ENCODE measurements at regions not wholly inside any gene's neighbourhood (a gene's known extent, or its start where the extent isn't known, plus 50 kb on each side); places are given as distances from the start of the nearest gene placed in this dataset.

DNA sequence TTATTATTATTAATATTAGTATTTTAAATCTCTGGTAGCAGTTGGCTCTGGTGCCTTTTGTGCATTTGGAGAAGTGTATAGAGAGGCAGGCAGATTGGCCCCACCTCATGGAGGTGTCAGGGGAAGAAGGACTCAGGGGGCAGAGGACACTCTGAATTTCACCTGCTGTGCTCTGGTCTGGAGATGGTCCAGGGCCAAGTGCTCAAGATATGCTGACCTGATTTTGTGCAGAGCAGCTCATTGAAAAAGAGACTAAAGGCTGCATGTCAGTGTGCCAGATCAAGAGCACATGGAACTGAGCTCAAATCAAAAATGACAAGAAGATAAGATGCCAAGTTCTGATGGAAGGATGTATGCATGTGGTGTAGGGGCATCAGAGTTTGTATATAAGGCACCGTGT lies 323.6 kb upstream of the TNP1 start:
- intact Hi-C loops (cut with DNase I; ENCODE audit: low total_unique reads): no loop called here
- WGBS, 5 donors: 82 to 100% (median 88%) methylated on average over 1 of the region's 1 CpG

DNA sequence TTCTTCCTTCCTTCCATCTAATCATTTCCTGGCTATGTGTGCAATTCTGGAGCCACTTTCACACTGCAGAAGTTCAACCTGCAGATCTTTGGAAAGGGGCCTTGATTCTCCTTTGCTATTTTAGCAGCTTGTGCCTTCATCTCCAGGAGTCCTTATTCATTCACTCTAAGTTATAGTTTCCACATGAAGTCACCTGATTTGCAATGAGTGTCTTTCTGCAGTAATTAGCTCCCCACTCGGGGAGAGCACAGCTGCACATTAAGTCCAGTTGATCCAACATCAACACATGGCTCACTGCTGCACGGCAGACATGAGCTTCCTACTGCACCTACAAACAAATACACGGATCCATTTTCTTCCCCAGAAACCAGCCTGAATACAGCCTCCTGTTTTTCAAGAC lies 323.1 kb upstream of the TNP1 start:
- Histone ChIP-seq H3K36me3 (no peaks in the 10 kb centered on the region), H3K9me3 (no peaks in the 10 kb centered on the region), H3K27me3 (no peaks in the 10 kb centered on the region), H3K4me1 (peaks cover 0 to 8% (median 0%) of the 10 kb centered on the region in 4 donors), H3K27ac (no peak overlapping the region), H3K4me3 (no peak overlapping the region)
- TF ChIP-seq POLR2A (IDR thresholded peaks at IDR 0.05) (no peak), EP300 (IDR thresholded peaks at IDR 0.05) (no peak), POLR2AphosphoS5 (IDR thresholded peaks at IDR 0.05) (no peak), CTCF (IDR thresholded peaks at IDR 0.05) (no peak)
- WGBS, 5 donors: 57 to 79% (median 62%) methylated on average over 3 of the region's 3 CpGs
- intact Hi-C loops (cut with DNase I; ENCODE audit: low total_unique reads): no loop called here
- peak in 1 of 2 donors; percentile 41 for DNase-seq

More for the DNA sequence above, 323.6 kb upstream of the TNP1 start:
- no peaks in the 10 kb centered on the region for H3K27me3 ChIP-seq
- no peaks in the 10 kb centered on the region for H3K9me3 ChIP-seq
- H3K4me3 ChIP-seq: no peak overlapping the region
- H3K36me3 ChIP-seq: no peaks in the 10 kb centered on the region
- H3K4me1 ChIP-seq: peaks cover 0 to 8% (median 0%) of the 10 kb centered on the region in 4 donors
- no peak overlapping the region for H3K27ac ChIP-seq
- DNase-seq: no peak
- TF ChIP-seq CTCF (IDR thresholded peaks at IDR 0.05) (no peak), POLR2AphosphoS5 (IDR thresholded peaks at IDR 0.05) (no peak)

- no peak for DNase-seq
- Histone ChIP-seq H3K4me1 (peaks cover 0 to 8% (median 0%) of the 10 kb centered on the region in 4 donors), H3K9me3 (no peaks in the 10 kb centered on the region), H3K4me3 (no peak overlapping the region), H3K27me3 (no peaks in the 10 kb centered on the region), H3K36me3 (no peaks in the 10 kb centered on the region), H3K27ac (no peak overlapping the region)
- TF ChIP-seq POLR2A (IDR thresholded peaks at IDR 0.05) (no peak), POLR2AphosphoS5 (IDR thresholded peaks at IDR 0.05) (no peak), CTCF (IDR thresholded peaks at IDR 0.05) (no peak), EP300 (IDR thresholded peaks at IDR 0.05) (no peak)
- intact Hi-C loops (cut with DNase I; ENCODE audit: low total_unique reads): no loop called here
These were observed 321.6 kb upstream of the TNP1 start for GRCh38 chr2:217181512-217181911.

GRCh38 chr2:217179854-217180253 lies 320.0 kb upstream of the TNP1 start:
- no peaks in the 10 kb centered on the region for H3K27me3 ChIP-seq
- no peaks in the 10 kb centered on the region for H3K36me3 ChIP-seq
- no peak overlapping the region for H3K4me3 ChIP-seq
- WGBS, 5 donors: 64 to 88% (median 77%) methylated on average over 2 of the region's 2 CpGs
- peaks cover 0 to 8% (median 0%) of the 10 kb centered on the region in 4 donors for H3K4me1 ChIP-seq
- intact Hi-C loops (cut with DNase I; ENCODE audit: low total_unique reads): no loop called here
- DNase-seq: no peak
- TF ChIP-seq POLR2A (IDR thresholded peaks at IDR 0.05) (no peak), CTCF (IDR thresholded peaks at IDR 0.05) (no peak), POLR2AphosphoS5 (IDR thresholded peaks at IDR 0.05) (no peak), EP300 (IDR thresholded peaks at IDR 0.05) (no peak)
- no peak overlapping the region for H3K27ac ChIP-seq
- no peaks in the 10 kb centered on the region for H3K9me3 ChIP-seq
